ENCODE measurements at regions not wholly inside any gene's neighbourhood (a gene's known extent, or its start where the extent isn't known, plus 50 kb on each side); places are given as distances from the start of the nearest gene placed in this dataset.

DNA sequence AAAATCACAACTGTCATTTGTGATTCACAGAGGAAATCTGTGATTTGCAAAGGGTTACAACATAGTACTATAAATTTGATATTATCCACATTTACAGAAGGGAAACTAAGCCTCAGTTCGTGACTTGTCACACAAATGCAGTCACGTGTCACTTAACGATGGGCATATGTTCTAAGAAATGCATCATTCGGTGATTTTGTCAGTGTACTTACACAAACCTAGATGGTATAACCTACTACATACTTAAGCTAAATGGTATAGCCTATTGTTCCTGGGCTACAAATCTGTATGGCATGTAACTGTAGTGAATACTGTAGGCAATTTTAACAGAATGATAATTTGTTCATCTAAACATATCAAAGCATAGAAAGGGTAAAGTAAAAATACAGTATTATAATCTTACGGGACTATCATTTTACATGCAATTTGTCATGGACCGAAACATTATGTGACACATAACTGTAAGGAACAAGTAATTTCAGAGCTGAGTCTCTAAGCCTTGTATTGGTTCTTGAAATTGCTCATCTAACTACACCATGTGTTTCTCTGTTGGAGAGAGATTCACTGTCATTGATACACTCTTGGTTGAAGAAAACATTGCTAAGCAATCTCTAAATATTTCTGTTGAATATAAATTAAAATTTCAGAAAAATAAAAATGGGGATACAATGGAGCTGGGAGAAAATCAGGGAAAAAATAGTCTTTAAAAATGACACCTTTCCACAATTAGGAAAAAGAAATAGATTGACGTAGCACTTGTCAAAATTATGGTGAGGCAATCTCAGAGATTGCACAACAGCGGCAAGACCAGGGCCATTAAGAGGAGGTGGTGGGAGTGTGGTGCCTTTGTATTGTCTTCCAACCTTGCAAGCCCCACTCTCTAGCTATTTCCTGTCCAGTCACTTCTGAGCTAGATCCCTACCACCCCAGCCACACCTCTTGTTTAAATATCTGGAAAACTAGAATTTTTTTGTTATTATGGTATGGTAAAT, 645.8 kb upstream of the TBL1XR1 start:
- Histone ChIP-seq H3K9ac (ENCODE audit: low read length) (no peak overlapping the region), H2AFZ (ENCODE audit: low read length) (no peak overlapping the region), H3K79me2 (ENCODE audit: low read length) (no peaks in the 10 kb centered on the region), H3F3A (ENCODE audit: insufficient read depth, low read length) (no peaks in the 10 kb centered on the region), H3K4me1 (ENCODE audit: low read length) (no peaks in the 10 kb centered on the region), H3K36me3 (replicated peaks; ENCODE audit: insufficient read depth, low read length) (no peaks in the 10 kb centered on the region), H3K9me3 (replicated peaks; ENCODE audit: insufficient read depth, low read length) (no peaks in the 10 kb centered on the region), H4K20me1 (ENCODE audit: insufficient read depth, low read length) (no peaks in the 10 kb centered on the region), H3K4me2 (ENCODE audit: low read depth, low read length) (no peak overlapping the region), H3K27ac (ENCODE audit: low read length) (no peak overlapping the region), H3K4me3 (ENCODE audit: low read length) (no peak overlapping the region), H3K9me2 (replicated peaks; ENCODE audit: insufficient read depth, low read length) (no peaks in the 10 kb centered on the region), H3K27me3 (replicated peaks; ENCODE audit: insufficient read depth, low read length) (no peaks in the 10 kb centered on the region)
- TF ChIP-seq EZH2phosphoT487 (IDR thresholded peaks at IDR 0.05; ENCODE audit: low read length) (no peak), EZH2 (optimal IDR thresholded peaks at IDR 0.05; ENCODE audit: low read depth, low read length) (no peak)
- TF ChIP-seq, protein P1, sequence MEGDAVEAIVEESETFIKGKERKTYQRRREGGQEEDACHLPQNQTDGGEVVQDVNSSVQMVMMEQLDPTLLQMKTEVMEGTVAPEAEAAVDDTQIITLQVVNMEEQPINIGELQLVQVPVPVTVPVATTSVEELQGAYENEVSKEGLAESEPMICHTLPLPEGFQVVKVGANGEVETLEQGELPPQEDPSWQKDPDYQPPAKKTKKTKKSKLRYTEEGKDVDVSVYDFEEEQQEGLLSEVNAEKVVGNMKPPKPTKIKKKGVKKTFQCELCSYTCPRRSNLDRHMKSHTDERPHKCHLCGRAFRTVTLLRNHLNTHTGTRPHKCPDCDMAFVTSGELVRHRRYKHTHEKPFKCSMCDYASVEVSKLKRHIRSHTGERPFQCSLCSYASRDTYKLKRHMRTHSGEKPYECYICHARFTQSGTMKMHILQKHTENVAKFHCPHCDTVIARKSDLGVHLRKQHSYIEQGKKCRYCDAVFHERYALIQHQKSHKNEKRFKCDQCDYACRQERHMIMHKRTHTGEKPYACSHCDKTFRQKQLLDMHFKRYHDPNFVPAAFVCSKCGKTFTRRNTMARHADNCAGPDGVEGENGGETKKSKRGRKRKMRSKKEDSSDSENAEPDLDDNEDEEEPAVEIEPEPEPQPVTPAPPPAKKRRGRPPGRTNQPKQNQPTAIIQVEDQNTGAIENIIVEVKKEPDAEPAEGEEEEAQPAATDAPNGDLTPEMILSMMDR (IDR thresholded peaks at IDR 0.05; ENCODE audit: low read length) = no peak
- no peak for DNase-seq

DNA sequence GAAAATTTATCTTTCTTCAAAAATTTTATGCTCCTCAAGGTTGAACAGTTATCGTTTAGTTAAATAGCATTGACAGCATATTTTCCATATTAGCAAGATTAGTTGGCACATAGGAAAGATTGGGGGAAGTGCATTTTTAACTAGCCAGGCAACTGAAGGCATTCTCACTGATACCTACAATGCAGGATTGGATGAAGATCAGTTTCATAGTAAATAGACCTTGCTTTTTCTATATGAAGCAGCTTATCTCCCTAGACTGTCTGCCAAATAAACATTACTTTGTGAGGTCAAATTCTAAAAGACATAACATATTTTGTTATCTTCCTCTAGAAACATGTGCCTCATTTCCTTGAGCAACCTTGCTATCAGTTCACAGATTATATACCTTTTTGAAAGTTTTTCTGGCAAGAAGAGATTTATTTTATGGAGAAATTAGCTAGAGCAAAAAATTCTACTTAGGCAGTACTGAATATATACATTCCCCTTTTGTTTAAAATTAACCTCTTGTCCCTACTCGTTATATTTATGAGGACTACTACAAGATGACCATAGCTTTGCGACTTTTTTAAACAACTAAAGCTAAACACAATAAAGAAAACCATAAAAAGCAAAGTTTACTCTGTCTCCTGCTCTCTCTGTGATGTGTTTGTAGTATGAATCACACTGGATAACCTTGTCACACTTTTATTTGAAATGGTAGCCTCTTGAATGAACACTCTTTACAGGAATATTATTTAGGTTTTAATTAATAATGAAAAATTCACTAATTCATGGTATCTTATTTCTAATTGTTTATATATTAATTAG, 654.9 kb upstream of the TBL1XR1 start:
- Histone ChIP-seq H3F3A (ENCODE audit: insufficient read depth, low read length) (no peaks in the 10 kb centered on the region), H3K27ac (ENCODE audit: low read length) (no peak overlapping the region), H3K9me2 (replicated peaks; ENCODE audit: insufficient read depth, low read length) (no peaks in the 10 kb centered on the region), H3K36me3 (replicated peaks; ENCODE audit: insufficient read depth, low read length) (no peaks in the 10 kb centered on the region), H3K4me3 (ENCODE audit: low read length) (no peak overlapping the region), H3K4me1 (ENCODE audit: low read length) (no peaks in the 10 kb centered on the region), H3K4me2 (ENCODE audit: low read depth, low read length) (no peak overlapping the region), H2AFZ (ENCODE audit: low read length) (no peak overlapping the region), H3K9ac (ENCODE audit: low read length) (no peak overlapping the region), H3K79me2 (ENCODE audit: low read length) (no peaks in the 10 kb centered on the region), H3K9me3 (replicated peaks; ENCODE audit: insufficient read depth, low read length) (no peaks in the 10 kb centered on the region), H3K27me3 (replicated peaks; ENCODE audit: insufficient read depth, low read length) (no peaks in the 10 kb centered on the region), H4K20me1 (ENCODE audit: insufficient read depth, low read length) (no peaks in the 10 kb centered on the region)
- no peak for DNase-seq
- TF ChIP-seq EZH2phosphoT487 (IDR thresholded peaks at IDR 0.05; ENCODE audit: low read length) (no peak), EZH2 (optimal IDR thresholded peaks at IDR 0.05; ENCODE audit: low read depth, low read length) (no peak)
- TF ChIP-seq, protein P1 (IDR thresholded peaks at IDR 0.05; ENCODE audit: low read length) = no peak

DNA sequence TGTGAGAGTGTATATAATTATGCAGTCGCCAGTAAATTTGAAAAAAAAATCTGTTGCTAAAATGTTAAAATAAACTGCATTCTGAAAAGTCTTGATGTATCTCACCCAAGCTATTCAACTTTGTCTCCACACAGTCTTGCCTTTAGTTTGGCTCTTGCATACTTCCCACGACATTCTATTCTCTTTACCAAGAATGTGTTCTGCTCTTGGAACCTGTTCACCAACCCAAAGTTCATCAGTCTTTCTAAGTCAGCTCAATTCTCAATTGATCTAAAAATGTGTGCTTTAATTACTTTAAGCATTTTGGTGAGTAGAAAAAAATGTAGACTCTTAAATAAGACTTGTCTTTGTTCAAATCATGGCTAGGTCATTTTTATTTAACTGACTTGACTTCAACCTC, 657.7 kb upstream of the TBL1XR1 start:
- no peaks in the 10 kb centered on the region for H3K4me1 ChIP-seq (ENCODE audit: low read length)
- DNase-seq = no peak
- no peaks in the 10 kb centered on the region for H3F3A ChIP-seq (ENCODE audit: insufficient read depth, low read length)
- no peaks in the 10 kb centered on the region for H4K20me1 ChIP-seq (ENCODE audit: insufficient read depth, low read length)
- no peak overlapping the region for H3K27ac ChIP-seq (ENCODE audit: low read length)
- no peaks in the 10 kb centered on the region for H3K79me2 ChIP-seq (ENCODE audit: low read length)
- H3K4me2 ChIP-seq (ENCODE audit: low read depth, low read length) = no peak overlapping the region
- no peaks in the 10 kb centered on the region for H3K27me3 ChIP-seq (replicated peaks; ENCODE audit: insufficient read depth, low read length)
- H2AFZ ChIP-seq (ENCODE audit: low read length) = no peak overlapping the region
- H3K36me3 ChIP-seq (replicated peaks; ENCODE audit: insufficient read depth, low read length) = no peaks in the 10 kb centered on the region
- H3K9me2 ChIP-seq (replicated peaks; ENCODE audit: insufficient read depth, low read length) = no peaks in the 10 kb centered on the region
- no peak overlapping the region for H3K4me3 ChIP-seq (ENCODE audit: low read length)
- no peaks in the 10 kb centered on the region for H3K9me3 ChIP-seq (replicated peaks; ENCODE audit: insufficient read depth, low read length)
- no peak overlapping the region for H3K9ac ChIP-seq (ENCODE audit: low read length)
- TF ChIP-seq EZH2phosphoT487 (IDR thresholded peaks at IDR 0.05; ENCODE audit: low read length) (no peak), EZH2 (optimal IDR thresholded peaks at IDR 0.05; ENCODE audit: low read depth, low read length) (no peak)
- TF ChIP-seq, protein P1 (IDR thresholded peaks at IDR 0.05; ENCODE audit: low read length) = no peak

Data from MM.1S (cell line).